ENCODE measurements at regions not wholly inside any gene's neighbourhood (a gene's known extent, or its start where the extent isn't known, plus 50 kb on each side); places are given as distances from the start of the nearest gene placed in this dataset.

- Histone ChIP-seq H3K27me3 (no peaks in the 10 kb centered on the region), H3K4me1 (no peaks in the 10 kb centered on the region), H3K27ac (no peak overlapping the region), H3K9me3 (no peaks in the 10 kb centered on the region), H3K36me3 (no peaks in the 10 kb centered on the region), H3K4me3 (no peak overlapping the region)
- DNase-seq (ENCODE audit: extremely low spot score in 2 of 2), result no peak
- intact Hi-C loops (cut with DNase I), result loop anchor here (2.0 kb wide), 1 partner anchor 512 kb away; no protein-coding TSS in a partner anchor
- TF ChIP-seq POLR2AphosphoS5 (IDR thresholded peaks at IDR 0.05; ENCODE audit: insufficient read depth in 1 of 2, low read depth in 1 of 2) (no peak), CTCF (IDR thresholded peaks at IDR 0.05) (no peak), POLR2A (IDR thresholded peaks at IDR 0.05) (no peak)
Observed at GRCh38 chr6:168372889-168373288, 53.3 kb upstream of the DACT2 start.

GRCh38 chr6:168373389-168373788, 53.8 kb upstream of the DACT2 start:
- Histone ChIP-seq H3K27me3 (no peaks in the 10 kb centered on the region), H3K36me3 (no peaks in the 10 kb centered on the region), H3K27ac (no peak overlapping the region), H3K4me3 (no peak overlapping the region), H3K4me1 (no peaks in the 10 kb centered on the region), H3K9me3 (no peaks in the 10 kb centered on the region)
- no peak for DNase-seq (ENCODE audit: extremely low spot score in 2 of 2)
- no peak for TF ChIP-seq POLR2AphosphoS5 (IDR thresholded peaks at IDR 0.05; ENCODE audit: insufficient read depth in 1 of 2, low read depth in 1 of 2)
- TF ChIP-seq POLR2A (IDR thresholded peaks at IDR 0.05), result no peak
- TF ChIP-seq CTCF (IDR thresholded peaks at IDR 0.05), result no peak
- intact Hi-C loops (cut with DNase I), result loop anchor here (2.0 kb wide), 1 partner anchor 511 kb away; no protein-coding TSS in a partner anchor

- no peaks in the 10 kb centered on the region for H3K27me3 ChIP-seq
- TF ChIP-seq CTCF (IDR thresholded peaks at IDR 0.05) (no peak), POLR2AphosphoS5 (IDR thresholded peaks at IDR 0.05; ENCODE audit: insufficient read depth in 1 of 2, low read depth in 1 of 2) (no peak), POLR2A (IDR thresholded peaks at IDR 0.05) (no peak)
- no peak overlapping the region for H3K27ac ChIP-seq
- H3K36me3 ChIP-seq, result no peaks in the 10 kb centered on the region
- H3K4me1 ChIP-seq, result no peaks in the 10 kb centered on the region
- DNase-seq (ENCODE audit: extremely low spot score in 2 of 2), result no peak
- no peak overlapping the region for H3K4me3 ChIP-seq
- intact Hi-C loops (cut with DNase I), result no loop called here
- no peaks in the 10 kb centered on the region for H3K9me3 ChIP-seq
Observed at GRCh38 chr6:168374051-168374502, 54.5 kb upstream of the DACT2 start.

- DNase-seq (ENCODE audit: extremely low spot score in 2 of 2), result no peak
- intact Hi-C loops (cut with DNase I), result no loop called here
Observed at GRCh38 chr6:168374541-168375071, 55.0 kb upstream of the DACT2 start.

More at GRCh38 chr6:168374541-168375071, 55.0 kb upstream of the DACT2 start:
- TF ChIP-seq CTCF (IDR thresholded peaks at IDR 0.05) (no peak), POLR2A (IDR thresholded peaks at IDR 0.05) (no peak), POLR2AphosphoS5 (IDR thresholded peaks at IDR 0.05; ENCODE audit: insufficient read depth in 1 of 2, low read depth in 1 of 2) (no peak)
- no peak overlapping the region for H3K4me3 ChIP-seq
- H3K4me1 ChIP-seq, result no peaks in the 10 kb centered on the region
- no peaks in the 10 kb centered on the region for H3K27me3 ChIP-seq
- no peaks in the 10 kb centered on the region for H3K36me3 ChIP-seq
- no peak overlapping the region for H3K27ac ChIP-seq
- no peaks in the 10 kb centered on the region for H3K9me3 ChIP-seq

Measured in vagina (tissue), 2 donors.